HepG2 (cell line): ENCODE measurements at regions not wholly inside any gene's neighbourhood (a gene's known extent, or its start where the extent isn't known, plus 50 kb on each side); places are given as distances from the start of the nearest gene placed in this dataset.

Source experiments
- ATAC-seq: fragments of 200-7000 bp; cut with Tn5 transposase; 3 replicates; pipeline ENCODE4 v1.9.1; 2020; ENCODE audit warnings: mild to moderate bottlenecking, moderate library complexity
- BruUV-seq: library from RNA; stranded (reverse); fragments of 400-500 nt; replicated peaks from 2 replicates; lab custom pipeline; 2021; lab: Mats Ljungman, UMichigan
- CTCF ChIA-PET: fragments of 300-600 bp; formaldehyde crosslinking; extraction: SDS; loops from one replicate; lab custom pipeline; 2021; ENCODE audit warnings: low total read pairs, inconsistent platforms, low intra/inter-chr PET ratio; lab: Yijun Ruan, JAX
- POLR2A ChIA-PET: fragments of 350-600 bp; sonication (Branson Sonifier 250); formaldehyde crosslinking; loops from one replicate; lab custom pipeline; 2020; ENCODE audit warnings: antibody characterized with exemption, inconsistent platforms; lab: Yijun Ruan, JAX
- DNase-seq: peaks from one replicate; pipeline ENCODE4 v3.0.0-alpha.2; 2015; ENCODE audit warnings: low spot score
- FAIRE-seq: peaks from 3 replicates; lab custom pipeline; 2011; peaks lifted over from hg19 to GRCh38; lab: Jason Lieb, UNC
- H2AFZ ChIP-seq: one replicate; pipeline ENCODE4 v1.6.1; 2011; ENCODE audit warnings: low read length, inconsistent platforms
- H3K27ac ChIP-seq: fragments of 300-600 bp; 3 replicates; pipeline ENCODE4 v1.8.0; 2011; ENCODE audit warnings: mixed run types, mild to moderate bottlenecking, mixed read lengths, low read length, inconsistent platforms; ENCODE audit not compliant: insufficient read depth; ENCODE audit errors: extremely low read length
- H3K27me3 ChIP-seq, 2 experiments: fragments of 200-600 bp in 1 of 2; 2 replicates in 1 of 2; 3 replicates in 1 of 2; pipeline versions ENCODE4 v1.6.0 to v1.8.0; 2011; ENCODE audit warnings: low read length in 2 of 2, mild to moderate bottlenecking in 2 of 2, moderate library complexity in 2 of 2, inconsistent platforms in 1 of 2; ENCODE audit not compliant: insufficient read depth in 2 of 2, control insufficient read depth in 1 of 2
- H3K36me3 ChIP-seq, 2 experiments: fragments of 200-600 bp in 1 of 2; replicated peaks in 1 of 2; 2 replicates in 1 of 2; 3 replicates in 1 of 2; pipeline versions ENCODE4 v1.5.1 to v1.8.0; 2011; ENCODE audit warnings: low read length in 2 of 2, inconsistent platforms in 1 of 2; ENCODE audit not compliant: insufficient read depth in 2 of 2, control insufficient read depth in 1 of 2
- H3K4me1 ChIP-seq: 2 replicates; pipeline ENCODE4 v1.5.1; 2012; ENCODE audit warnings: low read length, inconsistent platforms; ENCODE audit not compliant: insufficient read depth
- H3K4me2 ChIP-seq: 2 replicates; pipeline ENCODE4 v1.6.0; 2011; ENCODE audit warnings: low read depth, low read length, inconsistent platforms
- H3K4me3 ChIP-seq, 3 experiments: fragments of 200-600 bp in 1 of 3; sonication (generic), shearing (Covaris generic) in 1 of 3; replicated peaks in 1 of 3; 2 replicates each; pipeline ENCODE4 v1.5.1; 2011 to 2016; ENCODE audit warnings: low read length in 3 of 3, inconsistent platforms in 2 of 3, low read depth in 2 of 3, mild to moderate bottlenecking in 2 of 3, control low read depth in 1 of 3, mixed read lengths in 1 of 3; ENCODE audit not compliant: insufficient read depth in 1 of 3
- H3K79me2 ChIP-seq: one replicate; pipeline ENCODE4 v1.6.1; 2011; ENCODE audit warnings: low read length, inconsistent platforms; ENCODE audit not compliant: insufficient read depth
- H3K9ac ChIP-seq: 2 replicates; pipeline ENCODE4 v1.6.0; 2011; ENCODE audit warnings: mild to moderate bottlenecking, low read depth, low read length, inconsistent platforms; ENCODE audit not compliant: insufficient read depth
- H3K9me3 ChIP-seq: 2 replicates; pipeline ENCODE4 v1.5.1; 2012; ENCODE audit warnings: mild to moderate bottlenecking, low read length
- H4K20me1 ChIP-seq: 2 replicates; pipeline ENCODE4 v1.6.0; 2011; ENCODE audit warnings: inconsistent platforms, mild to moderate bottlenecking, low read length, moderate library complexity; ENCODE audit not compliant: insufficient read depth
- IRF2 ChIP-seq: IDR thresholded peaks from 2 replicates; pipeline ENCODE4 v1.6.1; 2018; ENCODE audit warnings: missing genetic modification reagents, missing compliant biosample characterization
- JARID2 ChIP-seq: sonication (generic); formaldehyde crosslinking; IDR thresholded peaks from 2 replicates; pipeline ENCODE4 v1.8.1; 2023; ENCODE audit warnings: missing genetic modification reagents, inconsistent platforms; ENCODE audit not compliant: insufficient replicate concordance
- MED8 ChIP-seq: sonication (generic); formaldehyde crosslinking; IDR thresholded peaks from 2 replicates; pipeline ENCODE4 v1.8.1; 2023; ENCODE audit warnings: mild to moderate bottlenecking, missing genetic modification reagents; ENCODE audit not compliant: insufficient replicate concordance
- NR2F1 ChIP-seq, 2 experiments: fragments of 450-650 bp in 1 of 2; formaldehyde crosslinking in 1 of 2; IDR thresholded peaks; 2 replicates each; pipeline versions ENCODE4 v1.5.0 to v1.6.1; 2016 to 2020; ENCODE audit warnings: mild to moderate bottlenecking in 1 of 2, missing compliant biosample characterization in 1 of 2, missing genetic modification reagents in 1 of 2, moderate library complexity in 1 of 2
- PRDM15 ChIP-seq: sonication (generic); formaldehyde crosslinking; IDR thresholded peaks from 2 replicates; pipeline ENCODE4 v1.4.0; 2020; ENCODE audit warnings: missing genetic modification reagents
- SETDB1 ChIP-seq: sonication (generic); formaldehyde crosslinking; IDR thresholded peaks from 2 replicates; pipeline ENCODE4 v1.5.1; 2020; ENCODE audit warnings: missing genetic modification reagents, mild to moderate bottlenecking, borderline replicate concordance
- SRF ChIP-seq: IDR thresholded peaks from 2 replicates; pipeline ENCODE4 v1.6.1; 2011; ENCODE audit warnings: mild to moderate bottlenecking, low read depth, low read length, moderate library complexity
- TBL1XR1 ChIP-seq: fragments of 150-350 bp; IDR thresholded peaks from 2 replicates; pipeline ENCODE4 v1.6.1; 2014; ENCODE audit warnings: borderline replicate concordance, low read length; ENCODE audit not compliant: partially characterized antibody
- ZFP91 ChIP-seq: sonication (generic); formaldehyde crosslinking; IDR thresholded peaks from 2 replicates; pipeline ENCODE4 v1.9.0; 2022; ENCODE audit warnings: missing genetic modification reagents, mild to moderate bottlenecking, borderline replicate concordance
- ZNF331 ChIP-seq: sonication (generic); formaldehyde crosslinking; IDR thresholded peaks from 2 replicates; pipeline ENCODE4 v1.4.0; 2020; ENCODE audit warnings: missing genetic modification reagents
- ZNF503 ChIP-seq: sonication (generic); formaldehyde crosslinking; IDR thresholded peaks from 2 replicates; pipeline ENCODE4 v1.4.0; 2020; ENCODE audit warnings: missing genetic modification reagents
- ZNF572 ChIP-seq: sonication (generic); formaldehyde crosslinking; IDR thresholded peaks from 2 replicates; pipeline ENCODE4 v1.5.1; 2020; ENCODE audit warnings: mild to moderate bottlenecking, missing genetic modification reagents
- ZNF574 ChIP-seq: sonication (generic); formaldehyde crosslinking; IDR thresholded peaks from 2 replicates; pipeline ENCODE4 v1.4.0; 2020; ENCODE audit warnings: missing genetic modification reagents
- ZNF629 ChIP-seq: sonication (generic); formaldehyde crosslinking; conservative IDR thresholded peaks from 2 replicates; pipeline ENCODE4 v1.5.0; 2020; ENCODE audit warnings: missing genetic modification reagents
- ZNF83 ChIP-seq: sonication (generic); formaldehyde crosslinking; IDR thresholded peaks from 2 replicates; pipeline ENCODE4 v1.4.0; 2020; ENCODE audit warnings: missing genetic modification reagents, mild to moderate bottlenecking, borderline replicate concordance
- whole genome bisulfite sequencing: methylation state at CpG from one replicate; pipeline ENCODE4 v1.1.6; 2017; ENCODE audit warnings: low lambda C conversion rate; 5-methylcytosine and 5-hydroxymethylcytosine counted together
- in situ Hi-C: cut with HindIII; loops from 2 replicates; pipeline ENCODE4 v1.10.0; 2017; ENCODE audit warnings: low pct_unique_long_range_greater_than_20kb; ENCODE audit not compliant: extremely low pct_ligation_motif_present
- intact Hi-C: fragments of 100-400 bp; cut with micrococcal nuclease; formaldehyde crosslinking; loops from one replicate; pipeline ENCODE4 v1.10.0; 2022; ENCODE audit not compliant: unreplicated experiment

- no peak for DNase-seq
- ATAC-seq, result no peak
- CTCF ChIA-PET, result no interaction called here
Observed at GRCh38 chr9:89917861-89918260, 313.0 kb downstream of the GADD45G start.

More at GRCh38 chr9:89917861-89918260, 313.0 kb downstream of the GADD45G start:
- intact Hi-C loops, result no loop called here
- no peak for FAIRE-seq
- Histone ChIP-seq H3K36me3 (no peaks in the 10 kb centered on the region), H3K9me3 (no peaks in the 10 kb centered on the region), H3K79me2 (no peaks in the 10 kb centered on the region), H4K20me1 (no peaks in the 10 kb centered on the region), H3K27me3 (no peaks in the 10 kb centered on the region; a peak in 1 of 5 replicates), H3K4me3 (no peak overlapping the region), H3K9ac (no peak overlapping the region), H2AFZ (no peak overlapping the region), H3K27ac (no peak overlapping the region), H3K4me2 (no peak overlapping the region), H3K4me1 (no peaks in the 10 kb centered on the region)
- 48% methylated on average over 6 of the region's 9 CpGs for WGBS
- TF ChIP-seq SRF (no peak), ZNF503 (CRISPR knock-in tag) (no peak), ZNF629 (CRISPR knock-in tag) (no peak), SETDB1 (CRISPR knock-in tag) (no peak), JARID2 (CRISPR knock-in tag) (no peak), MED8 (CRISPR knock-in tag) (no peak), IRF2 (no peak), ZNF83 (no peak), TBL1XR1 (no peak), PRDM15 (CRISPR knock-in tag) (no peak), ZFP91 (CRISPR knock-in tag) (no peak), ZNF574 (CRISPR knock-in tag) (no peak), ZNF331 (CRISPR knock-in tag) (no peak), NR2F1 (CRISPR knock-in tag; IDR thresholded peaks at IDR 0.05) (no peak), ZNF572 (no peak)
- POLR2A ChIA-PET, result no interaction called here
- in situ Hi-C loops, result loop anchor here (10.0 kb wide), 1 partner anchor 177 kb away; no protein-coding TSS in a partner anchor
- BruUV-seq, result no TSS peak
